HepG2 (cell line): ENCODE measurements at regions not wholly inside any gene's neighbourhood (a gene's known extent, or its start where the extent isn't known, plus 50 kb on each side); places are given as distances from the start of the nearest gene placed in this dataset.

Experiments used
- ARNTL ChIP-seq: sonication (generic); formaldehyde crosslinking; IDR thresholded peaks from 2 replicates; pipeline ENCODE4 v1.4.0; 2020; ENCODE audit warnings: mild to moderate bottlenecking, missing genetic modification reagents
- KLF6 ChIP-seq: IDR thresholded peaks from 2 replicates; pipeline ENCODE4 v1.8.0; 2016; ENCODE audit warnings: missing biosample characterization, missing genetic modification reagents
- TCF12 ChIP-seq, 2 experiments: fragments of 450-650 bp in 1 of 2; sonication (generic) in 1 of 2; formaldehyde crosslinking in 1 of 2; IDR thresholded peaks; 2 replicates each; pipeline versions ENCODE4 v1.6.1 to v1.8.0; 2017 to 2022; ENCODE audit warnings: antibody characterized with exemption in 1 of 2, mild to moderate bottlenecking in 1 of 2, missing genetic modification reagents in 1 of 2, moderate library complexity in 1 of 2

GRCh38 chr6:26258212-26258977, 106.6 kb upstream of the BTN3A2 start:
- TF ChIP-seq TCF12 (IDR thresholded peaks at IDR 0.05) (no peak), TCF12 (CRISPR knock-in tag; IDR thresholded peaks at IDR 0.05) (no peak), ARNTL (no peak), KLF6 (CRISPR knock-in tag) (no peak)
